Mucosa of descending colon (tissue), 3 donors: ENCODE measurements at regions not wholly inside any gene's neighbourhood (a gene's known extent, or its start where the extent isn't known, plus 50 kb on each side); places are given as distances from the start of the nearest gene placed in this dataset.

Experiments
- ATAC-seq: fragments of 200-7000 bp; cut with Tn5 transposase; one replicate; pipeline ENCODE4 v1.9.1; 2020; ENCODE audit warnings: mild to moderate bottlenecking, moderate library complexity
- DNase-seq, 3 donors: peaks; one replicate each; pipeline ENCODE4 v3.0.0-alpha.2; 2020
- H3K36me3 ChIP-seq: fragments of 200-600 bp; one replicate; pipeline ENCODE4 v1.8.0; 2021; ENCODE audit warnings: low read depth, mild to moderate bottlenecking
- H3K4me1 ChIP-seq: fragments of 200-600 bp; one replicate; pipeline ENCODE4 v1.8.0; 2021; ENCODE audit warnings: low read depth, mild to moderate bottlenecking
- H3K4me3 ChIP-seq: fragments of 200-600 bp; one replicate; pipeline ENCODE4 v1.8.0; 2021; ENCODE audit warnings: mild to moderate bottlenecking
- H3K9me3 ChIP-seq: fragments of 200-600 bp; one replicate; pipeline ENCODE4 v1.8.0; 2021; ENCODE audit warnings: mild to moderate bottlenecking
- CTCF ChIP-seq: fragments of 200-600 bp; IDR thresholded peaks from one replicate; pipeline ENCODE4 v1.8.0; 2022; ENCODE audit warnings: antibody characterized with exemption, mild to moderate bottlenecking
- intact Hi-C, 2 donors: fragments of 100-400 bp; cut with DNase I in 1 of 2; cut with micrococcal nuclease in 1 of 2; formaldehyde crosslinking; loops; one replicate each; pipeline versions ENCODE4 v1.11.0 to v1.11.1; 2022; cut with DNase I, micrococcal nuclease
- donor health status: DM: no; HTN: no; CAD: no; lungs with moderate emphysema.
- donor health status: DM: no; HTN: no; CAD: no.
- donor health status: DM: no; HTN: yes; CAD: no.

- no peaks in the 10 kb centered on the region for H3K9me3 ChIP-seq
- H3K4me1 ChIP-seq, result no peaks in the 10 kb centered on the region
- no peak for DNase-seq
- H3K36me3 ChIP-seq, result no peaks in the 10 kb centered on the region
- intact Hi-C loops, result no loop called here
- no peak for ATAC-seq
- no peak overlapping the region for H3K4me3 ChIP-seq
- no peak for TF ChIP-seq CTCF
These were observed 146.8 kb downstream of the MEX3B start for GRCh38 chr15:81899024-81899423.

GRCh38 chr15:81897057-81897677 lies 148.7 kb downstream of the MEX3B start:
- intact Hi-C loops, result no loop called here

GRCh38 chr15:81896356-81896755 lies 149.5 kb downstream of the MEX3B start:
- TF ChIP-seq CTCF, result no peak
- H3K36me3 ChIP-seq, result no peaks in the 10 kb centered on the region
- H3K4me3 ChIP-seq, result no peak overlapping the region
- no peak for ATAC-seq
- intact Hi-C loops, result no loop called here
- no peak for DNase-seq
- no peaks in the 10 kb centered on the region for H3K9me3 ChIP-seq
- H3K4me1 ChIP-seq, result no peaks in the 10 kb centered on the region

More at GRCh38 chr15:81897057-81897677, 148.7 kb downstream of the MEX3B start:
- no peaks in the 10 kb centered on the region for H3K4me1 ChIP-seq
- H3K9me3 ChIP-seq, result no peaks in the 10 kb centered on the region
- DNase-seq, result no peak
- ATAC-seq, result no peak
- H3K36me3 ChIP-seq, result no peaks in the 10 kb centered on the region
- no peak for TF ChIP-seq CTCF
- H3K4me3 ChIP-seq, result no peak overlapping the region

GRCh38 chr15:81895723-81896122 lies 150.1 kb downstream of the MEX3B start:
- intact Hi-C loops, result no loop called here
- H3K4me3 ChIP-seq, result no peak overlapping the region
- ATAC-seq (no peak), DNase-seq (no peak)
- no peaks in the 10 kb centered on the region for H3K4me1 ChIP-seq
- TF ChIP-seq CTCF, result no peak
- H3K9me3 ChIP-seq, result no peaks in the 10 kb centered on the region
- no peaks in the 10 kb centered on the region for H3K36me3 ChIP-seq

- TF ChIP-seq CTCF, result no peak
- Histone ChIP-seq H3K9me3 (no peaks in the 10 kb centered on the region), H3K4me3 (no peak overlapping the region), H3K36me3 (no peaks in the 10 kb centered on the region), H3K4me1 (no peaks in the 10 kb centered on the region)
- ATAC-seq (no peak), DNase-seq (no peak)
- intact Hi-C loops, result no loop called here
These were observed 151.8 kb downstream of the MEX3B start for GRCh38 chr15:81894061-81894460.
